BE2C (cell line): ENCODE measurements at regions not wholly inside any gene's neighbourhood (a gene's known extent, or its start where the extent isn't known, plus 50 kb on each side); places are given as distances from the start of the nearest gene placed in this dataset.

Experiments used
- DNase-seq: peaks from one replicate; pipeline ENCODE4 v3.0.0-alpha.2; 2020
- H3K27me3 ChIP-seq: fragments of 250-450 bp; sonication (Bioruptor Pico); 2 replicates; pipeline ENCODE4 v1.5.1; 2020; ENCODE audit warnings: mild to moderate bottlenecking
- H3K36me3 ChIP-seq: fragments of 250-450 bp; sonication (Bioruptor Pico); 2 replicates; pipeline ENCODE4 v1.5.1; 2020; ENCODE audit warnings: mild to moderate bottlenecking
- H3K4me1 ChIP-seq: fragments of 250-450 bp; sonication (Bioruptor Pico); 2 replicates; pipeline ENCODE4 v1.5.1; 2020
- H3K4me3 ChIP-seq: 2 replicates; pipeline ENCODE4 v1.5.1; 2011; ENCODE audit warnings: low read depth, low read length
- H3K9me3 ChIP-seq: fragments of 250-450 bp; sonication (Bioruptor Pico); 2 replicates; pipeline ENCODE4 v1.5.1; 2020
- TF ChIP-seq, protein P1 (sequence below): IDR thresholded peaks from 2 replicates; pipeline ENCODE4 v1.5.1; 2012; ENCODE audit warnings: mild to moderate bottlenecking, low read depth, low read length

DNA sequence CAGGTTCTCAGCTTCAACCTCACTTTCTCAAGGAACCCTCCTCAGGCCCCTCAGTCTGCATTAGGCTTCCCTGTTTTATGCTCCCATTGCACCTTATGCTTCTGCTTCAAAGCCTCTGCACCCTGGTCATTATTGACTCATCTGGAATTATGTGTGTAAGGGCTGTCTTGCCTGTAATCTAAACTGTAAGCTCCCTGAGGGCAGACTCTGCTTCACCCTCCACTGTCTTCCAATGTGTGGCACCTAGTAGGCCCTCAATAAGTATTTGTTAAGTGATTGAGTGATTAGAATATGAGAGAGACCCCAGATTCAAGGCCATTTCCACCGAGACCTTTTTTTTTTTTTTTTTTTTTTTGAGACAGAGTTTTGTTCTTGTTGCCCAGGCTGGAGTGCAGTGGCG is 79.1 kb downstream of the VCPKMT start:
- H3K9me3 ChIP-seq: no peaks in the 10 kb centered on the region
- H3K27me3 ChIP-seq: no peaks in the 10 kb centered on the region
- no peaks in the 10 kb centered on the region for H3K36me3 ChIP-seq
- no peak for DNase-seq
- peaks cover 3% of the 10 kb centered on the region for H3K4me1 ChIP-seq
- TF ChIP-seq, protein P1, sequence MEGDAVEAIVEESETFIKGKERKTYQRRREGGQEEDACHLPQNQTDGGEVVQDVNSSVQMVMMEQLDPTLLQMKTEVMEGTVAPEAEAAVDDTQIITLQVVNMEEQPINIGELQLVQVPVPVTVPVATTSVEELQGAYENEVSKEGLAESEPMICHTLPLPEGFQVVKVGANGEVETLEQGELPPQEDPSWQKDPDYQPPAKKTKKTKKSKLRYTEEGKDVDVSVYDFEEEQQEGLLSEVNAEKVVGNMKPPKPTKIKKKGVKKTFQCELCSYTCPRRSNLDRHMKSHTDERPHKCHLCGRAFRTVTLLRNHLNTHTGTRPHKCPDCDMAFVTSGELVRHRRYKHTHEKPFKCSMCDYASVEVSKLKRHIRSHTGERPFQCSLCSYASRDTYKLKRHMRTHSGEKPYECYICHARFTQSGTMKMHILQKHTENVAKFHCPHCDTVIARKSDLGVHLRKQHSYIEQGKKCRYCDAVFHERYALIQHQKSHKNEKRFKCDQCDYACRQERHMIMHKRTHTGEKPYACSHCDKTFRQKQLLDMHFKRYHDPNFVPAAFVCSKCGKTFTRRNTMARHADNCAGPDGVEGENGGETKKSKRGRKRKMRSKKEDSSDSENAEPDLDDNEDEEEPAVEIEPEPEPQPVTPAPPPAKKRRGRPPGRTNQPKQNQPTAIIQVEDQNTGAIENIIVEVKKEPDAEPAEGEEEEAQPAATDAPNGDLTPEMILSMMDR: no peak
- H3K4me3 ChIP-seq: no peak overlapping the region

DNA sequence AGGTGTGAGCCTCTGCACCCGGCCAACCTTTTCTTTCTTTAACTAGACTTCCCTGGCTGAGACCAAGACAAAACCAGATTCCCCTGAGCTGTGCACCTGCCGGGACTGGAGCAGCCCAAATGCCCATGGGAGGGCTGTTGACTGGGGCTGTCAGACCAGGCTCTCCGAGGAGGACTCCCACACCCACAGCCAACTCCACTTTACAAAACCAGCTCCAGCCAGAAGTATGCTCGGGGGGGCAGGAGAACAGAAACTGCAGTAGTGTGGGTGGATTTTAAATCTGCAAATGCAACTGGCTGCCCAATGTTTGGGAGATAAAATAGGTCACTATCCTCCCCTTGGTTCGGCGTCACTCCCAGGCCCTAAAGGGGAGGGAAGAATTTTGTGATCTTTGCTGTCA is 78.5 kb downstream of the VCPKMT start:
- DNase-seq: no peak
- Histone ChIP-seq H3K27me3 (no peaks in the 10 kb centered on the region), H3K9me3 (no peaks in the 10 kb centered on the region), H3K4me1 (peaks cover 3% of the 10 kb centered on the region), H3K4me3 (no peak overlapping the region), H3K36me3 (no peaks in the 10 kb centered on the region)
- TF ChIP-seq, protein P1: no peak

DNA sequence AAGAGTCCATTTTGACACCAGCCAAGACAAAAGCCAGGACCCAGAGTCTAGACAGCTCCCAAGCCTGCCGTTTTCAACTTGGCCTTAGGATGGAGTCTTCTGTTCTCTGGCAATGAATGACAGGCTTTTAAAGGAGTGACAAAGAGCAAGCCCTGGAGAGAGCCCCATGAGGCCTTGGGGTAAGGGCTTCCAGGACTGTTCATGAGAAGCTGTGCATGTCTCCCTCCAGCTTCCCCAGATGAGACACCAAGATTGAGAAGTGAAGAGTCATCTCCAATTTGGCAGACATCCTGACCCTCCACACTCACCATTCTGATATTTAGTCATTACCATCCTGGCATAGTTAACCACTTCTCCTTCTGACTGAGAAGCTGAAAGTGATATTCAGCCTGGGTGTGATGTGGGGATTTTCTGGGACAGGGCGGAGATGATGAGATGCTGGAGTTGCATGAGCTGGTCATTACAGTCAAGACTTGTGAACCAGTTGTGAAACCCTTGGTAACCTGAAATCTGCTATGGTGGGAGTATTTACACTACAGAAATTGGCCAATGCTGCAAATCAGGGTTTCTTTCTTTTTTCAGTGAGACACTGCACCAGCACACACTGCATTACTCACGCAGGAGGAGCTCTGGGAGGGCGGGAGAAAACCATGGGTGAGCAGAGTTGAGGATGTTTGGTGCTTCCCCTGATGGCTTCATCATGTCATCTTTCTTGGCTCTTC is 77.8 kb downstream of the VCPKMT start:
- DNase-seq: no peak
- Histone ChIP-seq H3K36me3 (no peaks in the 10 kb centered on the region), H3K9me3 (no peaks in the 10 kb centered on the region), H3K4me1 (peaks cover 3% of the 10 kb centered on the region), H3K27me3 (no peaks in the 10 kb centered on the region), H3K4me3 (no peak overlapping the region)
- TF ChIP-seq, protein P1: peak; percentile 4; the same call in 1 of the 2 replicates

- TF ChIP-seq, protein P1: no peak
- no peak overlapping the region for H3K4me3 ChIP-seq
Observed at GRCh38 chr14:50039120-50039517, 77.3 kb downstream of the VCPKMT start.

GRCh38 chr14:50039734-50040400 is 76.5 kb downstream of the VCPKMT start:
- Histone ChIP-seq H3K27me3 (no peaks in the 10 kb centered on the region), H3K4me3 (no peak overlapping the region), H3K4me1 (peaks cover 3% of the 10 kb centered on the region), H3K9me3 (no peaks in the 10 kb centered on the region), H3K36me3 (no peaks in the 10 kb centered on the region)
- TF ChIP-seq, protein P1: no peak
- no peak for DNase-seq

More at GRCh38 chr14:50039120-50039517, 77.3 kb downstream of the VCPKMT start:
- Histone ChIP-seq H3K4me1 (peaks cover 3% of the 10 kb centered on the region), H3K27me3 (no peaks in the 10 kb centered on the region), H3K9me3 (no peaks in the 10 kb centered on the region), H3K36me3 (no peaks in the 10 kb centered on the region)
- DNase-seq: no peak

DNA sequence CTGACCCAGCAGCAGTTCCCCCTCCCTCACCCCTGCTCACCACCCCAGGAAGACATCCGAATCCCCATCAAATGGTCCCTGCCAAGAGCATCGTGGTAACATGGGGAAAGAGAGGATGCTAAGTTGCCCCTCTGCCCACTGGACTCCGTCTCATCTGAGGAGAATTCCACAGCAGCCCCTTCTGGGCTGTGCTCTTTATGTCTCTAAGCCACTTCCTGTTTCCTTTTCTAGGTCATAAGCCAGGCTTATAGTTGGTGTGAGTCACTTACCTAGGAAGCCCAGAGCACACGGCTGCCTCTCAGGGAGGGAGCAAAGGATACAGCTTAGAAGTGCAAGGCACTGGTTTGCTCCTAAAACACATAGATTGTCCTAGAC is 76.0 kb downstream of the VCPKMT start:
- peaks cover 3% of the 10 kb centered on the region for H3K4me1 ChIP-seq
- TF ChIP-seq, protein P1: no peak
- no peaks in the 10 kb centered on the region for H3K9me3 ChIP-seq
- H3K36me3 ChIP-seq: no peaks in the 10 kb centered on the region
- DNase-seq: no peak
- H3K4me3 ChIP-seq: no peak overlapping the region
- H3K27me3 ChIP-seq: no peaks in the 10 kb centered on the region
